ENCODE measurements at regions not wholly inside any gene's neighbourhood (a gene's known extent, or its start where the extent isn't known, plus 50 kb on each side); places are given as distances from the start of the nearest gene placed in this dataset.

GRCh38 chr5:102554082-102554481 is 55.3 kb upstream of the SLCO6A1 start:
- 26 to 31% methylated on average over 2 of the region's 2 CpGs for WGBS, 2 donors
- DNase-seq (ENCODE audit: low spot score in 2 of 2), result no peak
- H3K4me3 ChIP-seq (ENCODE audit: low read depth, poor library complexity, severe bottlenecking), result no peak overlapping the region
- TF ChIP-seq POLR2A (IDR thresholded peaks at IDR 0.05) (no peak), CTCF (IDR thresholded peaks at IDR 0.05) (no peak)
- intact Hi-C loops (cut with DNase I; ENCODE audit: low total_unique reads), result no loop called here

GRCh38 chr5:102554728-102555127 is 55.9 kb upstream of the SLCO6A1 start:
- intact Hi-C loops (cut with DNase I; ENCODE audit: low total_unique reads), result no loop called here
- TF ChIP-seq CTCF (IDR thresholded peaks at IDR 0.05), result no peak
- no peak for TF ChIP-seq POLR2A (IDR thresholded peaks at IDR 0.05)
- DNase-seq (ENCODE audit: low spot score in 2 of 2), result no peak
- H3K4me3 ChIP-seq (ENCODE audit: low read depth, poor library complexity, severe bottlenecking), result no peak overlapping the region
- 86 to 97% methylated on average over 1 of the region's 1 CpG for WGBS, 2 donors

GRCh38 chr5:102561894-102562760 is 63.3 kb upstream of the SLCO6A1 start:
- intact Hi-C loops (cut with DNase I; ENCODE audit: low total_unique reads), result no loop called here
- 39 to 44% methylated on average over 11 of the region's 11 CpGs for WGBS, 2 donors
- DNase-seq (ENCODE audit: low spot score in 2 of 2), result no peak
- TF ChIP-seq POLR2A (IDR thresholded peaks at IDR 0.05), result no peak
- TF ChIP-seq CTCF (IDR thresholded peaks at IDR 0.05), result no peak
- H3K4me3 ChIP-seq (ENCODE audit: low read depth, poor library complexity, severe bottlenecking), result no peak overlapping the region

- WGBS, 2 donors, result 63 to 71% methylated on average over 4 of the region's 4 CpGs
- intact Hi-C loops (cut with DNase I; ENCODE audit: low total_unique reads), result no loop called here
- no peak for DNase-seq (ENCODE audit: low spot score in 2 of 2)
- H3K4me3 ChIP-seq (ENCODE audit: low read depth, poor library complexity, severe bottlenecking), result no peak overlapping the region
- no peak for TF ChIP-seq POLR2A (IDR thresholded peaks at IDR 0.05)
- no peak for TF ChIP-seq CTCF (IDR thresholded peaks at IDR 0.05)
Measured at GRCh38 chr5:102570747-102571146, 71.9 kb upstream of the SLCO6A1 start.

GRCh38 chr5:102578362-102578761 is 79.6 kb upstream of the SLCO6A1 start:
- no peak for TF ChIP-seq POLR2A (IDR thresholded peaks at IDR 0.05)
- TF ChIP-seq CTCF (IDR thresholded peaks at IDR 0.05), result no peak
- no peak overlapping the region for H3K4me3 ChIP-seq (ENCODE audit: low read depth, poor library complexity, severe bottlenecking)
- intact Hi-C loops (cut with DNase I; ENCODE audit: low total_unique reads), result no loop called here
- DNase-seq (ENCODE audit: low spot score in 2 of 2), result no peak

GRCh38 chr5:102579379-102579778 is 80.6 kb upstream of the SLCO6A1 start:
- 80 to 88% methylated on average over 1 of the region's 1 CpG for WGBS, 2 donors
- H3K4me3 ChIP-seq (ENCODE audit: low read depth, poor library complexity, severe bottlenecking), result no peak overlapping the region
- DNase-seq (ENCODE audit: low spot score in 2 of 2), result no peak
- TF ChIP-seq CTCF (IDR thresholded peaks at IDR 0.05) (no peak), POLR2A (IDR thresholded peaks at IDR 0.05) (no peak)
- intact Hi-C loops (cut with DNase I; ENCODE audit: low total_unique reads), result no loop called here

Measured in lower leg skin (tissue), 4 donors.